Epithelial cell of proximal tubule (primary cell): ENCODE measurements at regions not wholly inside any gene's neighbourhood (a gene's known extent, or its start where the extent isn't known, plus 50 kb on each side); places are given as distances from the start of the nearest gene placed in this dataset.
"Not testable (repeated sequence)": the region's sequence is repeated elsewhere in the genome, so short reads cannot be mapped to it uniquely, and the experiment has no call there.

Experiments
- DNase-seq: peaks from one replicate; pipeline ENCODE4 v3.0.0-alpha.2; 2011; ENCODE audit warnings: low read depth
- H3K4me3 ChIP-seq: 2 replicates; pipeline ENCODE4 v1.5.1; 2011; ENCODE audit warnings: low read depth, mild to moderate bottlenecking, low read length
- TF ChIP-seq, protein P1 (sequence below): conservative IDR thresholded peaks from 2 replicates; pipeline ENCODE4 v1.5.1; 2012; ENCODE audit warnings: low read depth, mild to moderate bottlenecking, low read length

- H3K4me3 ChIP-seq = no peak overlapping the region
- TF ChIP-seq, protein P1, sequence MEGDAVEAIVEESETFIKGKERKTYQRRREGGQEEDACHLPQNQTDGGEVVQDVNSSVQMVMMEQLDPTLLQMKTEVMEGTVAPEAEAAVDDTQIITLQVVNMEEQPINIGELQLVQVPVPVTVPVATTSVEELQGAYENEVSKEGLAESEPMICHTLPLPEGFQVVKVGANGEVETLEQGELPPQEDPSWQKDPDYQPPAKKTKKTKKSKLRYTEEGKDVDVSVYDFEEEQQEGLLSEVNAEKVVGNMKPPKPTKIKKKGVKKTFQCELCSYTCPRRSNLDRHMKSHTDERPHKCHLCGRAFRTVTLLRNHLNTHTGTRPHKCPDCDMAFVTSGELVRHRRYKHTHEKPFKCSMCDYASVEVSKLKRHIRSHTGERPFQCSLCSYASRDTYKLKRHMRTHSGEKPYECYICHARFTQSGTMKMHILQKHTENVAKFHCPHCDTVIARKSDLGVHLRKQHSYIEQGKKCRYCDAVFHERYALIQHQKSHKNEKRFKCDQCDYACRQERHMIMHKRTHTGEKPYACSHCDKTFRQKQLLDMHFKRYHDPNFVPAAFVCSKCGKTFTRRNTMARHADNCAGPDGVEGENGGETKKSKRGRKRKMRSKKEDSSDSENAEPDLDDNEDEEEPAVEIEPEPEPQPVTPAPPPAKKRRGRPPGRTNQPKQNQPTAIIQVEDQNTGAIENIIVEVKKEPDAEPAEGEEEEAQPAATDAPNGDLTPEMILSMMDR = no peak
- no peak for DNase-seq
These were observed 319.0 kb upstream of the NUDT12 start for GRCh38 chr5:103881560-103881959.

- no peak for DNase-seq
- TF ChIP-seq, protein P1 = no peak
- no peak overlapping the region for H3K4me3 ChIP-seq
These were observed 305.4 kb upstream of the NUDT12 start for GRCh38 chr5:103867857-103868598.

DNA sequence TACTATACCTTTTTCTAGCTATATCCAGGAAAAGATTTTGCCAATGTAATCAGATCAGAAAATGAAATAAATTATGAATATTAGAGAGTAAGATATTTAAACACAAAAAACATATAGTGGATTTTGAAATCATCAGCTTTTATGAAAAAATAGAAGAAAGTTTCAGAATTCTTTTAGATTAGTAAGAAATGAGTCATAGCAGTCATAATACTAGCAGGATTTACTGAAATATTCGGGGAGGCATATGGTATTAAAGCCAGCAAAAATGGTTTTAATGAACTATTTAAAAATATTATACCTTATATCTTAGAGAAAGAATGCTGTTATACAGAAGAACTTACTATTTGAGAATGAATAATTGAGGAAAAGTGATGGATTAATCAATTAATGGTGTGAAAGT is 303.6 kb upstream of the NUDT12 start:
- no peak for DNase-seq
- H3K4me3 ChIP-seq = no peak overlapping the region
- TF ChIP-seq, protein P1 = no peak

DNA sequence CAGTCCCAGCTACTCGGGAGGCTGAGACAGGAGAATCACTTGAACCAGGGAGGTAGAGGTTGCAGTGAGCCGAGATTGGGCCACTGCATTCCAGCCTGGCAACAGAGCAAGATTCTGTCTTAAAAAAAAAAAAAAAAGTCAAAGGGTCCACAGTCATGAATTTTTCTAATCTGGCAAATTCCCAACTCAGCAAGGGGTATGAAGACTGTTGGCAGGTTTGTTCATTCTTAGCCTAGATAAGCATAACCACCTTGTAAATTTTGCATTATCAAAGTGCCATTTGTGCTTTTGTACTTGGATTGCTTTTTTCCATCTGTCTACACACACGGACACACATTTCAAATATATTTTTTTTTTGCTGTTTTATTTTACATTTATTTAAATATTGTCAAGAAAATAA is 299.8 kb upstream of the NUDT12 start:
- H3K4me3 ChIP-seq = no peak overlapping the region
- TF ChIP-seq, protein P1 = no peak
- no peak for DNase-seq

DNA sequence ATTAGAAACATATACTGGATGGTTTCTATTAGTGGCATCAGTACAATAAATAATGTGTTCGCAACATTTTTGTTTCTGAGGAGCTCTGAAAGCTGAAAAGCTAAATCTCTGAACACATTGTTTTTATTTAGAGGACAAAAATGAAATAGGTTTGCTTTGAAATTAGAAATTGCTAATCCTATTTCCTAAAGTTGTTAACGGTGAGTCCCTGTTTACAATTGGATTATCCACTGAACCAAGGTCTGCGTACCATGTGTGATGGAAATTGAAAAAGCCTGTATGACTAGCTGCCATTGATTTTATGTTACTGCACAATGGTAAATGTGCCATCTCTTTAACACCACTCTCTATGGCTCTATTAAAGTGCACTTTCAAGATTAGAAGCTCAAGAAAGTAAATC is 297.7 kb upstream of the NUDT12 start:
- DNase-seq = no peak
- TF ChIP-seq, protein P1 = no peak
- H3K4me3 ChIP-seq = no peak overlapping the region

- DNase-seq, H3K4me3 ChIP-seq: not testable (repeated sequence)
These were observed 295.8 kb upstream of the NUDT12 start for GRCh38 chr5:103858367-103858766.

DNA sequence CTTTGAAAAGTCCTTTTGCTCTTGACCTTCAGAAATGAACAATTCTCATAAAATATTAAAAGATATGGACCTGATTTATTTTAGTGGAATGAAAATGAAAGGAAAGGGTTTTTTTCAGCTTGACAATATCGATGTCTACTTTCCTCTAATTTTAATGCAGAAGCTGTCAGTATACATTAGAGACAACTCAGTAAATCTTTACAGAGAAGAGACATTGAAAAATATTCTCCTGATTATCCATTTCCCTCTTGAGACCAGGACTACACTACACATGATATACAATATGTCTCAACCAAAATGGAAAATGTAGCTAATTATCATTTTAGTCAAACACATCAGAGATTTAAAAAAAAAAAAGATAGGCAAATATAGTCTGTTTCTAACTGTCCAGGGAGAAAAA is 288.5 kb upstream of the NUDT12 start:
- TF ChIP-seq, protein P1 = no peak
- H3K4me3 ChIP-seq = no peak overlapping the region
- DNase-seq = no peak
